ENCODE measurements at regions not wholly inside any gene's neighbourhood (a gene's known extent, or its start where the extent isn't known, plus 50 kb on each side); places are given as distances from the start of the nearest gene placed in this dataset.

- TF ChIP-seq CTCF (IDR thresholded peaks at IDR 0.05 in 2 of 3, conservative IDR thresholded peaks at IDR 0.05 in 1 of 3; ENCODE audit: control insufficient read depth in 2 of 3, extremely low read depth in 1 of 3, insufficient read depth in 1 of 3, low read depth in 3 of 3, low read length in 3 of 3): no peak
- no peak for TF ChIP-seq MXI1 (IDR thresholded peaks at IDR 0.05; ENCODE audit: low read depth, low read length)
- TF ChIP-seq ATF2 (IDR thresholded peaks at IDR 0.05; ENCODE audit: low read length): no peak
- TF ChIP-seq HDAC6 (IDR thresholded peaks at IDR 0.05; ENCODE audit: unreplicated experiment): no peak
Measured at GRCh38 chr4:149294601-149295000, 521.0 kb downstream of the IQCM start.

Measured in GM12878 (cell line).